Anterior cingulate cortex (tissue), 58 donors: ENCODE measurements at regions not wholly inside any gene's neighbourhood (a gene's known extent, or its start where the extent isn't known, plus 50 kb on each side); places are given as distances from the start of the nearest gene placed in this dataset.

Experiments
- DNase-seq, 58 donors: peaks; one replicate each; lab custom pipeline; 2025; lab: John Stamatoyannopoulos, UW

GRCh38 chrY:7467796-7468520 is 556.4 kb upstream of the AMELY start:
- DNase-seq: no peak

GRCh38 chrY:7465185-7465621 is 553.7 kb upstream of the AMELY start:
- peak in 18 of 58 donors; percentile 0 to 10 (median 1) for DNase-seq

GRCh38 chrY:7464742-7465141 is 553.2 kb upstream of the AMELY start:
- DNase-seq: no peak

GRCh38 chrY:7463711-7464110 is 552.2 kb upstream of the AMELY start:
- DNase-seq: no peak

- no peak for DNase-seq
These were observed 551.6 kb upstream of the AMELY start for GRCh38 chrY:7463196-7463595.

- DNase-seq: no peak
These were observed 551.1 kb upstream of the AMELY start for GRCh38 chrY:7462657-7463056.

- no peak for DNase-seq
These were observed 550.4 kb upstream of the AMELY start for GRCh38 chrY:7461873-7462525.

- DNase-seq: no peak
These were observed 548.2 kb upstream of the AMELY start for GRCh38 chrY:7459802-7460201.

- DNase-seq: peak in 14 of 58 donors; percentile 0 to 41 (median 0)
These were observed 546.9 kb upstream of the AMELY start for GRCh38 chrY:7458301-7459078.

- no peak for DNase-seq
These were observed 545.9 kb upstream of the AMELY start for GRCh38 chrY:7457286-7458015.

GRCh38 chrY:7455626-7456025 is 544.1 kb upstream of the AMELY start:
- no peak for DNase-seq

GRCh38 chrY:7453336-7453735 is 541.8 kb upstream of the AMELY start:
- DNase-seq: no peak

- DNase-seq: no peak
These were observed 540.7 kb upstream of the AMELY start for GRCh38 chrY:7452246-7452645.

GRCh38 chrY:7449860-7450259 is 538.3 kb upstream of the AMELY start:
- no peak for DNase-seq

- DNase-seq: no peak
These were observed 537.1 kb upstream of the AMELY start for GRCh38 chrY:7448687-7449086.

- DNase-seq: no peak
These were observed 536.4 kb upstream of the AMELY start for GRCh38 chrY:7447881-7448516.

GRCh38 chrY:7444141-7444540 is 532.6 kb upstream of the AMELY start:
- no peak for DNase-seq

GRCh38 chrY:7440796-7441530 is 529.4 kb upstream of the AMELY start:
- DNase-seq: peak in 3 of 58 donors; percentile 0

- DNase-seq: no peak
These were observed 525.5 kb upstream of the AMELY start for GRCh38 chrY:7437086-7437485.
